CD14-positive monocyte (primary cell): ENCODE measurements at regions not wholly inside any gene's neighbourhood (a gene's known extent, or its start where the extent isn't known, plus 50 kb on each side); places are given as distances from the start of the nearest gene placed in this dataset.

Experiments
- DNase-seq, 3 donors: peaks; one replicate each; pipeline ENCODE4 v3.0.0-alpha.2; 2011 to 2022
- H2AFZ ChIP-seq: 2 replicates; pipeline ENCODE4 v1.6.0; 2012; ENCODE audit warnings: mild to moderate bottlenecking, low read depth, low read length, inconsistent platforms; ENCODE audit not compliant: insufficient read depth, poor library complexity, severe bottlenecking
- H3K27ac ChIP-seq, 2 donors: 1 replicate in 1 of 2; 2 replicates in 1 of 2; pipeline ENCODE4 v1.5.1; 2012 to 2013; ENCODE audit warnings: low read length in 2 of 2, control low read depth in 1 of 2, inconsistent platforms in 1 of 2, low read depth in 1 of 2, mild to moderate bottlenecking in 1 of 2
- H3K27me3 ChIP-seq, 2 donors: one replicate each; pipeline versions ENCODE4 v1.6.0 to v1.6.1; 2011 to 2013; ENCODE audit warnings: low read length in 2 of 2; ENCODE audit not compliant: control insufficient read depth in 2 of 2, insufficient read depth in 2 of 2
- H3K36me3 ChIP-seq, 2 donors: replicated peaks in 1 of 2; 1 replicate in 1 of 2; 2 replicates in 1 of 2; pipeline versions ENCODE4 v1.5.1 to v1.6.1; 2012 to 2013; ENCODE audit warnings: low read length in 2 of 2, control low read depth in 1 of 2, inconsistent platforms in 1 of 2, mild to moderate bottlenecking in 1 of 2; ENCODE audit not compliant: insufficient read depth in 2 of 2, control insufficient read depth in 1 of 2
- H3K4me1 ChIP-seq, 2 donors: 1 replicate in 1 of 2; 2 replicates in 1 of 2; pipeline versions ENCODE4 v1.5.1 to v1.6.1; 2012 to 2013; ENCODE audit warnings: low read length in 2 of 2, control low read depth in 1 of 2, inconsistent platforms in 1 of 2, mild to moderate bottlenecking in 1 of 2, moderate library complexity in 1 of 2; ENCODE audit not compliant: insufficient read depth in 2 of 2, control insufficient read depth in 1 of 2
- H3K4me2 ChIP-seq: replicated peaks from 2 replicates; pipeline ENCODE3; 2012; ENCODE audit warnings: low read length, moderate library complexity, mild to moderate bottlenecking; ENCODE audit not compliant: poor library complexity, severe bottlenecking; ENCODE audit errors: extremely low read depth
- H3K4me3 ChIP-seq, 3 experiments: fragments of 200-600 bp in 1 of 3; sonication (generic) in 1 of 3; replicated peaks in 1 of 3; 1 replicate in 2 of 3; 2 replicates in 1 of 3; pipeline ENCODE4 v1.5.1; 2011 to 2013; ENCODE audit warnings: low read length in 3 of 3, mild to moderate bottlenecking in 3 of 3, control low read depth in 2 of 3, low read depth in 2 of 3, inconsistent platforms in 1 of 3, moderate library complexity in 1 of 3
- H3K79me2 ChIP-seq: 2 replicates; pipeline ENCODE4 v1.6.0; 2012; ENCODE audit warnings: mild to moderate bottlenecking, control low read depth, inconsistent platforms, low read length, moderate library complexity; ENCODE audit not compliant: insufficient read depth
- H3K9ac ChIP-seq: 2 replicates; pipeline ENCODE4 v1.6.0; 2017; ENCODE audit warnings: low read length, mild to moderate bottlenecking; ENCODE audit not compliant: insufficient read depth, poor library complexity, severe bottlenecking
- H3K9me3 ChIP-seq, 2 donors: replicated peaks in 1 of 2; 1 replicate in 1 of 2; 2 replicates in 1 of 2; pipeline versions ENCODE4 v1.5.1 to v1.6.1; 2012 to 2013; ENCODE audit warnings: low read length in 2 of 2, control low read depth in 1 of 2; ENCODE audit not compliant: control insufficient read depth in 1 of 2, insufficient read depth in 1 of 2
- H4K20me1 ChIP-seq: 2 replicates; pipeline ENCODE4 v1.6.0; 2012; ENCODE audit warnings: mild to moderate bottlenecking, low read length, control low read depth, moderate library complexity; ENCODE audit not compliant: insufficient read depth
- H3K27ac Mint-ChIP-seq, 7 donors: one replicate each; pipeline ENCODE4 v1.8.0; 2020; ENCODE audit warnings: mild to moderate bottlenecking in 7 of 7, mixed read lengths in 7 of 7, moderate library complexity in 6 of 7, inconsistent platforms in 2 of 7
- H3K27me3 Mint-ChIP-seq, 3 donors: one replicate each; pipeline ENCODE4 v1.8.0; 2021 to 2022; ENCODE audit warnings: low read depth in 3 of 3, mild to moderate bottlenecking in 3 of 3, mixed read lengths in 3 of 3, moderate library complexity in 3 of 3, inconsistent platforms in 1 of 3
- H3K36me3 Mint-ChIP-seq, 2 donors: one replicate each; pipeline ENCODE4 v1.8.0; 2020; ENCODE audit warnings: mixed read lengths in 2 of 2, inconsistent platforms in 1 of 2, mild to moderate bottlenecking in 1 of 2
- H3K4me1 Mint-ChIP-seq: one replicate; pipeline ENCODE4 v1.8.0; 2020; ENCODE audit warnings: mild to moderate bottlenecking, mixed read lengths
- H3K4me3 Mint-ChIP-seq, 2 donors: one replicate each; pipeline ENCODE4 v1.8.0; 2020; ENCODE audit warnings: mild to moderate bottlenecking in 2 of 2, mixed read lengths in 2 of 2, moderate library complexity in 1 of 2
- H3K9me3 Mint-ChIP-seq, 7 donors: one replicate each; pipeline ENCODE4 v1.8.0; 2020 to 2022; ENCODE audit warnings: mixed read lengths in 7 of 7, mild to moderate bottlenecking in 6 of 7, moderate library complexity in 6 of 7, inconsistent platforms in 2 of 7
- WGBS: methylation state at CpG from one replicate; pipeline ENCODE4 v1.1.5; 2013; ENCODE audit warnings: missing lambda C conversion rate; ENCODE audit not compliant: insufficient coverage; 5-methylcytosine and 5-hydroxymethylcytosine counted together
- intact Hi-C, 2 donors: fragments of 100-400 bp; cut with micrococcal nuclease; formaldehyde crosslinking; loops; one replicate each; pipeline versions ENCODE4 v1.15.0 to v1.15.1; 2023
- TF ChIP-seq, protein P1 (sequence below): fragments of 200-600 bp; IDR thresholded peaks from one replicate; pipeline ENCODE4 v1.8.0; 2022; ENCODE audit warnings: antibody characterized with exemption, mild to moderate bottlenecking

DNA sequence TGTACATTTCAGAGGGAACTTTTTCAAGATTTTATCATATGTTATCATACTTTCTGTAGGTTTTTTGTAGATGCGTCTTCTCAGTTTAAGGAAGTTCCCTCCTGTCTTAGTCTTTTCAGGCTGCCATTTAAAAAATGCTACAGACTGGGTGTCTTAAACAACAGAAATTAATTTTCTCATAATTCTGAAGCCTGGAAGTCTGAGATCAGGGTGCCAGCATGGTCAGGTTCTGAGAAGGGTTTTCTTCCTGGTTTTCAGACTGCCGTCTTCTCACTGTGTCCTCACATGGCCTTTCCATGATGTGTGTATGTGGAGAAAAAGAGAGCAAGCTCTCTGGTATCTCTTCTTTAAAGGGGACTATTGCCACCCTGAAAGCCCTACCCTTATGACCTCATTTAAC is 189.9 kb upstream of the SOX2 start:
- Histone ChIP-seq H3K79me2 (no peaks in the 10 kb centered on the region), H4K20me1 (no peaks in the 10 kb centered on the region), H2AFZ (no peak overlapping the region), H3K9ac (no peak overlapping the region), H3K27ac (no peak overlapping the region), H3K4me3 (no peak overlapping the region), H3K4me2 (no peak overlapping the region), H3K27me3 (no peaks in the 10 kb centered on the region), H3K4me1 (no peaks in the 10 kb centered on the region), H3K36me3 (no peaks in the 10 kb centered on the region), H3K9me3 (peaks cover 0 to 6% of the 10 kb centered on the region in 2 donors)
- H3K4me3 Mint-ChIP-seq: no peak overlapping the region
- TF ChIP-seq, protein P1, sequence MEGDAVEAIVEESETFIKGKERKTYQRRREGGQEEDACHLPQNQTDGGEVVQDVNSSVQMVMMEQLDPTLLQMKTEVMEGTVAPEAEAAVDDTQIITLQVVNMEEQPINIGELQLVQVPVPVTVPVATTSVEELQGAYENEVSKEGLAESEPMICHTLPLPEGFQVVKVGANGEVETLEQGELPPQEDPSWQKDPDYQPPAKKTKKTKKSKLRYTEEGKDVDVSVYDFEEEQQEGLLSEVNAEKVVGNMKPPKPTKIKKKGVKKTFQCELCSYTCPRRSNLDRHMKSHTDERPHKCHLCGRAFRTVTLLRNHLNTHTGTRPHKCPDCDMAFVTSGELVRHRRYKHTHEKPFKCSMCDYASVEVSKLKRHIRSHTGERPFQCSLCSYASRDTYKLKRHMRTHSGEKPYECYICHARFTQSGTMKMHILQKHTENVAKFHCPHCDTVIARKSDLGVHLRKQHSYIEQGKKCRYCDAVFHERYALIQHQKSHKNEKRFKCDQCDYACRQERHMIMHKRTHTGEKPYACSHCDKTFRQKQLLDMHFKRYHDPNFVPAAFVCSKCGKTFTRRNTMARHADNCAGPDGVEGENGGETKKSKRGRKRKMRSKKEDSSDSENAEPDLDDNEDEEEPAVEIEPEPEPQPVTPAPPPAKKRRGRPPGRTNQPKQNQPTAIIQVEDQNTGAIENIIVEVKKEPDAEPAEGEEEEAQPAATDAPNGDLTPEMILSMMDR: no peak
- no CpG with 5 or more reads among the region's 2 CpGs for WGBS
- no peak for DNase-seq
- peaks cover 3 to 16% (median 7%) of the 10 kb centered on the region in 7 donors for H3K9me3 Mint-ChIP-seq
- no peak overlapping the region for H3K27ac Mint-ChIP-seq
- no peaks in the 10 kb centered on the region for H3K36me3 Mint-ChIP-seq
- no peaks in the 10 kb centered on the region for H3K27me3 Mint-ChIP-seq
- intact Hi-C loops: no loop called here
- H3K4me1 Mint-ChIP-seq: no peaks in the 10 kb centered on the region

DNA sequence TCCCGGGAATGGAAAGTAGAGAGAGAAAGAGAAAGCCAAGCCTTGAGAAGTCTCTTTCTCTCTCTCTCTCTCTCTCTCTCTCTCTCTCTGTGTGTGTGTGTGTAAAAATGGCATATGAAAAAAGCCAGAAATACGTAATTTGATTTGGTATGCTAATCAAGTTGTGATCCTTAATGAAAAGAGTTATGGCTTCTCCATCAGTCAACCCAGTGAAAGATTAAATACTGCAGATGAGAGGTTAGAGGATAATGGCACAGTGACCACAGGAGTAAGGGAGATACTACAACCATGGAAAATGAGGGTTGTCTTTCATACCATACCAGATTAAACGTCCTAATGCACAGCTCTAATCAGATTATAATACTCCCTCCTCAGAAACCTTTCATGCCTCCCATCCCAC is 193.5 kb upstream of the SOX2 start:
- no peak overlapping the region for H3K9ac ChIP-seq
- no peaks in the 10 kb centered on the region for H3K4me1 ChIP-seq
- peaks cover 1 to 10% (median 6%) of the 10 kb centered on the region in 7 donors for H3K9me3 Mint-ChIP-seq
- H3K36me3 Mint-ChIP-seq: no peaks in the 10 kb centered on the region
- H3K27ac ChIP-seq: no peak overlapping the region
- DNase-seq: no peak
- no peaks in the 10 kb centered on the region for H4K20me1 ChIP-seq
- intact Hi-C loops: no loop called here
- H3K27me3 ChIP-seq: no peaks in the 10 kb centered on the region
- H3K79me2 ChIP-seq: no peaks in the 10 kb centered on the region
- TF ChIP-seq, protein P1: no peak
- no peaks in the 10 kb centered on the region for H3K9me3 ChIP-seq
- WGBS: no CpG with 5 or more reads among the region's 3 CpGs
- no peak overlapping the region for H3K27ac Mint-ChIP-seq
- no peak overlapping the region for H3K4me3 Mint-ChIP-seq
- no peak overlapping the region for H3K4me2 ChIP-seq
- no peaks in the 10 kb centered on the region for H3K27me3 Mint-ChIP-seq
- H3K4me3 ChIP-seq: no peak overlapping the region
- H2AFZ ChIP-seq: no peak overlapping the region
- H3K4me1 Mint-ChIP-seq: no peaks in the 10 kb centered on the region
- H3K36me3 ChIP-seq: no peaks in the 10 kb centered on the region
